Nephron (organoid): ENCODE measurements at regions not wholly inside any gene's neighbourhood (a gene's known extent, or its start where the extent isn't known, plus 50 kb on each side); places are given as distances from the start of the nearest gene placed in this dataset.
A peak's percentile ranks its signal among the peaks of the same experiment; 100 is the strongest.

ENCODE experiments used
- H3K27ac Mint-ChIP-seq, 3 experiments: 2 replicates each; pipeline ENCODE4 v1.8.0; 2020; ENCODE audit warnings: mixed read lengths in 3 of 3, mild to moderate bottlenecking in 2 of 3, moderate library complexity in 1 of 3
- H3K27me3 Mint-ChIP-seq: 2 replicates; pipeline ENCODE4 v1.8.0; 2021; ENCODE audit warnings: low read depth, mild to moderate bottlenecking, moderate library complexity, mixed read lengths
- H3K36me3 Mint-ChIP-seq: 2 replicates; pipeline ENCODE4 v1.8.0; 2020; ENCODE audit warnings: low read depth, mixed read lengths
- H3K4me1 Mint-ChIP-seq: 2 replicates; pipeline ENCODE4 v1.8.0; 2020; ENCODE audit warnings: mixed read lengths
- H3K4me3 Mint-ChIP-seq, 3 experiments: 2 replicates each; pipeline ENCODE4 v1.8.0; 2020; ENCODE audit warnings: mild to moderate bottlenecking in 3 of 3, mixed read lengths in 3 of 3, moderate library complexity in 2 of 3
- H3K9me3 Mint-ChIP-seq: 2 replicates; pipeline ENCODE4 v1.8.0; 2020; ENCODE audit warnings: mixed read lengths
- CTCF ChIP-seq, 3 experiments: fragments of 200-600 bp; sonication (generic); IDR thresholded peaks; one replicate each; pipeline ENCODE4 v1.5.0; 2021; ENCODE audit warnings: antibody characterized with exemption in 3 of 3; ENCODE audit not compliant: unreplicated experiment in 3 of 3

- no peaks in the 10 kb centered on the region for H3K9me3 Mint-ChIP-seq
- H3K27me3 Mint-ChIP-seq: peaks cover 24% of the 10 kb centered on the region
- peak overlapping the region; percentile 91 to 97 (median 95) for H3K27ac Mint-ChIP-seq
- no peak for TF ChIP-seq CTCF (IDR thresholded peaks at IDR 0.05; ENCODE audit: unreplicated experiment in 3 of 3)
- H3K4me1 Mint-ChIP-seq: peaks cover 78% of the 10 kb centered on the region
- no peaks in the 10 kb centered on the region for H3K36me3 Mint-ChIP-seq
- peak overlapping the region in 2 of 3 experiments; percentile 21 to 38 for H3K4me3 Mint-ChIP-seq
Measured at GRCh38 chr6:167575158-167575696, 250.3 kb downstream of the TTLL2 start.

- Mint-ChIP-seq H3K36me3 (no peaks in the 10 kb centered on the region), H3K4me1 (peaks cover 75% of the 10 kb centered on the region), H3K27ac (peak overlapping the region; percentile 83 to 93 (median 86))
Measured at GRCh38 chr6:167576050-167576741, 250.5 kb upstream of the AFDN start.

GRCh38 chr6:167576828-167577503 is 249.7 kb upstream of the AFDN start:
- Mint-ChIP-seq H3K4me1 (peaks cover 67% of the 10 kb centered on the region), H3K27ac (peak overlapping the region; percentile 83 to 93 (median 86)), H3K27me3 (peaks cover 24% of the 10 kb centered on the region), H3K36me3 (no peaks in the 10 kb centered on the region), H3K9me3 (peaks cover 3% of the 10 kb centered on the region), H3K4me3 (peak overlapping the region in 1 of 3 experiments; percentile 6)
- TF ChIP-seq CTCF (IDR thresholded peaks at IDR 0.05; ENCODE audit: unreplicated experiment in 3 of 3): no peak

More at GRCh38 chr6:167576050-167576741, 250.5 kb upstream of the AFDN start:
- peaks cover 3% of the 10 kb centered on the region for H3K9me3 Mint-ChIP-seq
- no peak for TF ChIP-seq CTCF (IDR thresholded peaks at IDR 0.05; ENCODE audit: unreplicated experiment in 3 of 3)
- peak overlapping the region in 1 of 3 experiments; percentile 6 for H3K4me3 Mint-ChIP-seq
- peaks cover 24% of the 10 kb centered on the region for H3K27me3 Mint-ChIP-seq

- peaks cover 6% of the 10 kb centered on the region for H3K9me3 Mint-ChIP-seq
- peaks cover 4% of the 10 kb centered on the region for H3K36me3 Mint-ChIP-seq
- H3K27ac Mint-ChIP-seq: peak overlapping the region in 2 of 3 experiments; percentile 45 to 93
- H3K4me1 Mint-ChIP-seq: peaks cover 59% of the 10 kb centered on the region
- H3K4me3 Mint-ChIP-seq: no peak overlapping the region
- H3K27me3 Mint-ChIP-seq: peaks cover 24% of the 10 kb centered on the region
- no peak for TF ChIP-seq CTCF (IDR thresholded peaks at IDR 0.05; ENCODE audit: unreplicated experiment in 3 of 3)
Measured at GRCh38 chr6:167577891-167578361, 248.8 kb upstream of the AFDN start.

- TF ChIP-seq CTCF (IDR thresholded peaks at IDR 0.05; ENCODE audit: unreplicated experiment in 3 of 3): no peak
- Mint-ChIP-seq H3K27ac (peak overlapping the region in 2 of 3 experiments; percentile 45 to 93), H3K4me1 (peaks cover 54% of the 10 kb centered on the region), H3K9me3 (peaks cover 11% of the 10 kb centered on the region), H3K36me3 (peaks cover 7% of the 10 kb centered on the region), H3K27me3 (peaks cover 24% of the 10 kb centered on the region), H3K4me3 (no peak overlapping the region)
Measured at GRCh38 chr6:167578371-167578901, 248.3 kb upstream of the AFDN start.
